GM12872 (cell line): ENCODE measurements at regions not wholly inside any gene's neighbourhood (a gene's known extent, or its start where the extent isn't known, plus 50 kb on each side); places are given as distances from the start of the nearest gene placed in this dataset.

Experiments
- TF ChIP-seq, protein P1 (sequence below): IDR thresholded peaks from 3 replicates; pipeline ENCODE4 v1.5.1; 2011; ENCODE audit warnings: low read depth, mild to moderate bottlenecking, low read length, moderate library complexity; ENCODE audit not compliant: insufficient read depth

DNA sequence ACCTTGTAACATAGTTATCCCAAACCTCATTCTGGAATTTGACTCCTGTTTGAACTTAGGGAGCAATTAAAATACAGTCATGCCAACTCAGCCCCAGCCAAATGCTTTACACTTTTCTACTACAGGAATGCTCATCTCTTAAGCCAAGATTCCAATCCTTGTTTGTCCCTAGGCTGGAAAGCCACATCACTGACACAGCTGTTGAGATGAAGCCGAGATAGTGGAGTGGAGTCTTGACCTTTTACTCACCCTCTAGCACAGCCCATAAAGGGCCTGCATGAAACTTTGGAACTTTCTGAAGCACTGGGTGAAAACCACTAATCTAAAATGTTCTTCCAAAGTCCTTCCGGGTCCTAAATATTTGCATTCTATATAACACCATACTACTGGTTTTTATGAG lies 247.3 kb downstream of the ETV1 start:
- TF ChIP-seq, protein P1, sequence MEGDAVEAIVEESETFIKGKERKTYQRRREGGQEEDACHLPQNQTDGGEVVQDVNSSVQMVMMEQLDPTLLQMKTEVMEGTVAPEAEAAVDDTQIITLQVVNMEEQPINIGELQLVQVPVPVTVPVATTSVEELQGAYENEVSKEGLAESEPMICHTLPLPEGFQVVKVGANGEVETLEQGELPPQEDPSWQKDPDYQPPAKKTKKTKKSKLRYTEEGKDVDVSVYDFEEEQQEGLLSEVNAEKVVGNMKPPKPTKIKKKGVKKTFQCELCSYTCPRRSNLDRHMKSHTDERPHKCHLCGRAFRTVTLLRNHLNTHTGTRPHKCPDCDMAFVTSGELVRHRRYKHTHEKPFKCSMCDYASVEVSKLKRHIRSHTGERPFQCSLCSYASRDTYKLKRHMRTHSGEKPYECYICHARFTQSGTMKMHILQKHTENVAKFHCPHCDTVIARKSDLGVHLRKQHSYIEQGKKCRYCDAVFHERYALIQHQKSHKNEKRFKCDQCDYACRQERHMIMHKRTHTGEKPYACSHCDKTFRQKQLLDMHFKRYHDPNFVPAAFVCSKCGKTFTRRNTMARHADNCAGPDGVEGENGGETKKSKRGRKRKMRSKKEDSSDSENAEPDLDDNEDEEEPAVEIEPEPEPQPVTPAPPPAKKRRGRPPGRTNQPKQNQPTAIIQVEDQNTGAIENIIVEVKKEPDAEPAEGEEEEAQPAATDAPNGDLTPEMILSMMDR, result no peak

- TF ChIP-seq, protein P1, result no peak
Measured at GRCh38 chr7:13742811-13743210, 246.7 kb downstream of the ETV1 start.

GRCh38 chr7:13743226-13743625 lies 246.2 kb downstream of the ETV1 start:
- TF ChIP-seq, protein P1, result no peak

GRCh38 chr7:13745530-13745929 lies 243.9 kb downstream of the ETV1 start:
- TF ChIP-seq, protein P1, result no peak

- TF ChIP-seq, protein P1, result no peak
Measured at GRCh38 chr7:13748998-13749397, 240.5 kb downstream of the ETV1 start.

DNA sequence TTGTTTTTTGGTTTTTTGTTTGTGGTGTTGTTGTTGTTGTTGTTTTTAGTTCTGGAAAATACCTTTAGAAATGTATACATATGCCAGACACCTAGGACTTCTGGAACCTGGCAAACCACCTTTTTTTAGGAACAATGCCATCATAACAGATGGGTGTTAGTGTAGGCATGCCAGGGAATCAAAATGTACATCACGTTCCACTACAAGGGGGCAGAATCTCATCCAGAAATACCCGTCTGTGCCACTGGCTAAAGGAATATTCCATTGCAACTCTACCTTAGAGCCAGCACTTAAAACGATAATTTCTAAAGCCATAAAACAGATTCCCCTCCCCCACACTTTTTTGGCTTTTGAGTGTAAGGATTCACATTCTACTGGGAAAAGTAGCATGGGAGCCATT lies 239.8 kb downstream of the ETV1 start:
- TF ChIP-seq, protein P1, result no peak

- TF ChIP-seq, protein P1, result no peak
Measured at GRCh38 chr7:13751766-13752165, 237.7 kb downstream of the ETV1 start.

DNA sequence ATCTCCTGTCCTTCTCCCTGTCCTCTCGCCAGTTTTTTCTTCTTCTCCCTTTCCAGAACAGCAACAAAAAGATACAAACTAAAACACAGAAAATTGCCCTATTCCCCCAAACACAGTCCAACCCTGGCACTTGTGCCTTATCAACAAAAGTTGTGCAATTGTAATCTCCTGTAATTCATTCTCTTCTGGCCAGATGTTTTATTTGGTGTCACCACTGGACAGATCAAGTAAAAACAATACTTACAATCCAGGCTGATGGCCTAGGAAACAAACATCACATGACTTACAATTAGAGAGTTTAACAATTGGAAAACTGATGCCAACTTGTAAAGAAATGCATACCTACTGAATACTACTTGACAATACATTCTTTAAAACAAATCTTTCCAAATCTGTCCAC lies 231.6 kb downstream of the ETV1 start:
- TF ChIP-seq, protein P1, result no peak
